DMS79 treated with DMSO at 0.1 percent for 48 hours (cell line): ENCODE measurements at regions not wholly inside any gene's neighbourhood (a gene's known extent, or its start where the extent isn't known, plus 50 kb on each side); places are given as distances from the start of the nearest gene placed in this dataset.
A peak's percentile ranks its signal among the peaks of the same experiment; 100 is the strongest.

Source experiments
- DNase-seq: peaks from one replicate; lab custom pipeline; 2025; lab: John Stamatoyannopoulos, UW

GRCh38 chr5:160175438-160176218 is 53.7 kb upstream of the FABP6 start:
- DNase-seq: peak; percentile 75

GRCh38 chr5:160174780-160175437 is 54.4 kb upstream of the FABP6 start:
- DNase-seq: no peak

GRCh38 chr5:160174290-160174689 is 55.0 kb upstream of the FABP6 start:
- no peak for DNase-seq

- DNase-seq: no peak
Measured at GRCh38 chr5:160171666-160172065, 52.4 kb upstream of the PWWP2A start.

GRCh38 chr5:160169326-160169725 is 50.1 kb upstream of the PWWP2A start:
- DNase-seq: no peak
